ENCODE measurements at regions not wholly inside any gene's neighbourhood (a gene's known extent, or its start where the extent isn't known, plus 50 kb on each side); places are given as distances from the start of the nearest gene placed in this dataset.

DNA sequence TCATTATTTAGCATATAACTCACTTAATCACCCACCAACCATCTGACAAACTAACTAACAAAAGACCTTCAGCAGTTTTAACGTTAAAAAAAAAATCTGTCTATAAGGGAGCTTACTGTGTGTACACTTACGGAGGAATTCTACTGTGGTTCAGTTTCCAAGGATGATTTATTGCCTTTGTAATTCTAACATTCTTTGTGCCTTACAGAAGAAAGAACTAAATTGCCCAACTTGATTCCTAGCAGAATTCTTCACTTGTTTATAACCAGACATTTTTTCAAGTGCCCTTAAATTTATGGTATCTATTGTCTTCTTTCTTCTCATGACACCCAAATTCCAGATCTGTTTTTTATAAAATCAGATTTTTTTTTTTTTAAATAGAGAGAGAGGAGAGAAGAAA lies 119.7 kb upstream of the IGSF10 start:
- no peaks in the 10 kb centered on the region for H3K36me3 ChIP-seq (replicated peaks in 1 of 2; ENCODE audit: control insufficient read depth in 1 of 2, insufficient read depth in 2 of 2, low read length in 2 of 2)
- no peaks in the 10 kb centered on the region for H3K79me2 ChIP-seq (ENCODE audit: insufficient read depth, low read length)
- H4K20me1 ChIP-seq (ENCODE audit: insufficient read depth, low read length) = no peaks in the 10 kb centered on the region
- intact Hi-C loops (cut with micrococcal nuclease) = no loop called here
- H2AFZ ChIP-seq (ENCODE audit: insufficient read depth, low read depth, low read length, poor library complexity, severe bottlenecking) = no peak overlapping the region
- H3K4me2 ChIP-seq (replicated peaks; ENCODE audit: extremely low read depth, low read length, poor library complexity, severe bottlenecking) = no peak overlapping the region
- H3K4me1 Mint-ChIP-seq = peaks cover 8% of the 10 kb centered on the region
- H3K27me3 Mint-ChIP-seq (ENCODE audit: low read depth in 3 of 3) = peaks cover 0 to 2% (median 0%) of the 10 kb centered on the region in 3 donors
- peaks cover 0 to 4% (median 1%) of the 10 kb centered on the region in 7 donors for H3K9me3 Mint-ChIP-seq
- H3K4me1 ChIP-seq (ENCODE audit: control insufficient read depth in 1 of 2, insufficient read depth in 2 of 2, low read length in 2 of 2) = no peaks in the 10 kb centered on the region
- H3K27ac Mint-ChIP-seq = no peak overlapping the region
- TF ChIP-seq, protein P1, sequence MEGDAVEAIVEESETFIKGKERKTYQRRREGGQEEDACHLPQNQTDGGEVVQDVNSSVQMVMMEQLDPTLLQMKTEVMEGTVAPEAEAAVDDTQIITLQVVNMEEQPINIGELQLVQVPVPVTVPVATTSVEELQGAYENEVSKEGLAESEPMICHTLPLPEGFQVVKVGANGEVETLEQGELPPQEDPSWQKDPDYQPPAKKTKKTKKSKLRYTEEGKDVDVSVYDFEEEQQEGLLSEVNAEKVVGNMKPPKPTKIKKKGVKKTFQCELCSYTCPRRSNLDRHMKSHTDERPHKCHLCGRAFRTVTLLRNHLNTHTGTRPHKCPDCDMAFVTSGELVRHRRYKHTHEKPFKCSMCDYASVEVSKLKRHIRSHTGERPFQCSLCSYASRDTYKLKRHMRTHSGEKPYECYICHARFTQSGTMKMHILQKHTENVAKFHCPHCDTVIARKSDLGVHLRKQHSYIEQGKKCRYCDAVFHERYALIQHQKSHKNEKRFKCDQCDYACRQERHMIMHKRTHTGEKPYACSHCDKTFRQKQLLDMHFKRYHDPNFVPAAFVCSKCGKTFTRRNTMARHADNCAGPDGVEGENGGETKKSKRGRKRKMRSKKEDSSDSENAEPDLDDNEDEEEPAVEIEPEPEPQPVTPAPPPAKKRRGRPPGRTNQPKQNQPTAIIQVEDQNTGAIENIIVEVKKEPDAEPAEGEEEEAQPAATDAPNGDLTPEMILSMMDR (IDR thresholded peaks at IDR 0.05) = no peak
- no peak overlapping the region for H3K9ac ChIP-seq (ENCODE audit: insufficient read depth, low read length, poor library complexity, severe bottlenecking)
- no peak overlapping the region for H3K4me3 Mint-ChIP-seq
- no peak overlapping the region for H3K4me3 ChIP-seq (replicated peaks in 1 of 3; ENCODE audit: low read depth in 2 of 3, low read length in 3 of 3)
- no peaks in the 10 kb centered on the region for H3K27me3 ChIP-seq (ENCODE audit: control insufficient read depth in 2 of 2, insufficient read depth in 2 of 2, low read length in 2 of 2)
- H3K36me3 Mint-ChIP-seq = no peaks in the 10 kb centered on the region
- H3K9me3 ChIP-seq (replicated peaks in 1 of 2; ENCODE audit: control insufficient read depth in 1 of 2, insufficient read depth in 1 of 2, low read length in 2 of 2) = no peaks in the 10 kb centered on the region
- DNase-seq = no peak
- WGBS (ENCODE audit: insufficient coverage) = no CpG with 5 or more reads among the region's 2 CpGs
- H3K27ac ChIP-seq (ENCODE audit: low read depth in 1 of 2, low read length in 2 of 2) = no peak overlapping the region

- peaks cover 8% of the 10 kb centered on the region for H3K4me1 Mint-ChIP-seq
- no peak overlapping the region for H3K4me3 Mint-ChIP-seq
- TF ChIP-seq, protein P1 (IDR thresholded peaks at IDR 0.05) = no peak
- Histone ChIP-seq H3K27ac (ENCODE audit: low read depth in 1 of 2, low read length in 2 of 2) (no peak overlapping the region), H3K4me1 (ENCODE audit: control insufficient read depth in 1 of 2, insufficient read depth in 2 of 2, low read length in 2 of 2) (no peaks in the 10 kb centered on the region), H3K27me3 (ENCODE audit: control insufficient read depth in 2 of 2, insufficient read depth in 2 of 2, low read length in 2 of 2) (no peaks in the 10 kb centered on the region), H3K9ac (ENCODE audit: insufficient read depth, low read length, poor library complexity, severe bottlenecking) (no peak overlapping the region), H3K79me2 (ENCODE audit: insufficient read depth, low read length) (no peaks in the 10 kb centered on the region), H3K36me3 (replicated peaks in 1 of 2; ENCODE audit: control insufficient read depth in 1 of 2, insufficient read depth in 2 of 2, low read length in 2 of 2) (no peaks in the 10 kb centered on the region), H3K4me2 (replicated peaks; ENCODE audit: extremely low read depth, low read length, poor library complexity, severe bottlenecking) (no peak overlapping the region), H2AFZ (ENCODE audit: insufficient read depth, low read depth, low read length, poor library complexity, severe bottlenecking) (no peak overlapping the region), H4K20me1 (ENCODE audit: insufficient read depth, low read length) (no peaks in the 10 kb centered on the region), H3K4me3 (replicated peaks in 1 of 3; ENCODE audit: low read depth in 2 of 3, low read length in 3 of 3) (no peak overlapping the region), H3K9me3 (replicated peaks in 1 of 2; ENCODE audit: control insufficient read depth in 1 of 2, insufficient read depth in 1 of 2, low read length in 2 of 2) (no peaks in the 10 kb centered on the region)
- H3K27ac Mint-ChIP-seq = no peak overlapping the region
- H3K9me3 Mint-ChIP-seq = peaks cover 0 to 8% (median 4%) of the 10 kb centered on the region in 7 donors
- intact Hi-C loops (cut with micrococcal nuclease) = no loop called here
- WGBS (ENCODE audit: insufficient coverage) = 60% methylated on average over 1 of the region's 3 CpGs
- H3K27me3 Mint-ChIP-seq (ENCODE audit: low read depth in 3 of 3) = peaks cover 0 to 2% (median 0%) of the 10 kb centered on the region in 3 donors
- no peak for DNase-seq
- H3K36me3 Mint-ChIP-seq = no peaks in the 10 kb centered on the region
Measured at GRCh38 chr3:151579571-151580270, 118.9 kb upstream of the IGSF10 start.
